ENCODE measurements at regions not wholly inside any gene's neighbourhood (a gene's known extent, or its start where the extent isn't known, plus 50 kb on each side); places are given as distances from the start of the nearest gene placed in this dataset.
"Not testable (repeated sequence)": the region's sequence is repeated elsewhere in the genome, so short reads cannot be mapped to it uniquely, and the experiment has no call there.

DNA sequence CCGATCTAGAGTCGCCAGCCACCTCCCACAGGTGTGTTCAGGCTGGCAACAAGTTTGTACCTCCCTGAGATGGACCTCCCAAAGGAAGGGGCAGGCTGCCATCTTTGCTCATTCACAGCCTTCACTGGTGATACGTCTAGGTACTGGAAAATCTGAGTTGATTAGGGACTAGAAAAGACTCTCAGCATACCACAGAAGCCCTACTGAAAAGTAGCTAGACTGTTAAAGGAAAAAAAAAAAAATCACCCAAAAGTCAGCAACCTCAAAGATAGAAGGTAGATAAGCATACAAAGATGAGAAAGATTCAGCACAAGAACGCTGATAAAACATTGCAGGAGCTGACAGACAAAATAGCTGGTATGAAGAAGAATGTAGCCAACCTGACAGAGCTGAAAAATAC lies 128.6 kb upstream of the WDR75 start:
- no peak for DNase-seq

DNA sequence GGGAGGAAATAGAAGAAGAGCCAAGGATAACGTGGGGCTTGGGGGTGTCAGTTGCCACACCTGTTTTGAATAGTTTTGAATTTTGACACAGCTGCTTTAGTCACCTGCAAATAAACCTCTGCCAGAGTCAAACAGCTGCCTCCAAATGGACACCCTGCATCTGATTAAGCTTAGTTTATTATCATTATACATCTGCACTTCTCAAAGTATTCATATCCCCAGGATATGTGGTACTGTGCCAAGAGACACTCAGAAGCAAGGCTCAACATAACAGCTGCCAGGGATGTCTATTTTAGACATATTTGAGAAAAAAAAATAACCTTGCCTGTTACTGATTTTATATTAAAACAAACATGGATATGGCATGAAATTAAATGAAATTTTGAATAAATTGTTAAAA lies 122.5 kb upstream of the WDR75 start:
- DNase-seq, result no peak

DNA sequence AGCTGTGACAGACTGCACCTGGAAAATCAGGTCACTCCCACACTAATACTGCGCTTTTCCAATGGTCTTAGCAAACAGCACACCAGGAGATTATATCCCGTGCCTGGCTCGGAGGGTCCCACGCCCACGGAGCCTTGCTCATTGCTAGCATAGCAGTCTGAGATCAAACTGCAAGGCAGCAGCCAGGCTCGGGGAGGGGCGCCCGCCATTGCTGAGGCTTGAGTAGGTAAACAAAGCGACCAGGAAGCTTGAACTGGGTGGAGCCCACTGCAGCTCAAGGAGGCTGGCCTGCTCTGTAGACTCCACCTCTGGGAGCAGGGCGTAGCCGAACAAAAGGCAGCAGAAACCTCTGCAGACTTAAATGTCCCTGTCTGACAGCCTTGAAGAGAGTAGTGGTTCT lies 121.8 kb upstream of the WDR75 start:
- DNase-seq, result not testable (repeated sequence)

DNA sequence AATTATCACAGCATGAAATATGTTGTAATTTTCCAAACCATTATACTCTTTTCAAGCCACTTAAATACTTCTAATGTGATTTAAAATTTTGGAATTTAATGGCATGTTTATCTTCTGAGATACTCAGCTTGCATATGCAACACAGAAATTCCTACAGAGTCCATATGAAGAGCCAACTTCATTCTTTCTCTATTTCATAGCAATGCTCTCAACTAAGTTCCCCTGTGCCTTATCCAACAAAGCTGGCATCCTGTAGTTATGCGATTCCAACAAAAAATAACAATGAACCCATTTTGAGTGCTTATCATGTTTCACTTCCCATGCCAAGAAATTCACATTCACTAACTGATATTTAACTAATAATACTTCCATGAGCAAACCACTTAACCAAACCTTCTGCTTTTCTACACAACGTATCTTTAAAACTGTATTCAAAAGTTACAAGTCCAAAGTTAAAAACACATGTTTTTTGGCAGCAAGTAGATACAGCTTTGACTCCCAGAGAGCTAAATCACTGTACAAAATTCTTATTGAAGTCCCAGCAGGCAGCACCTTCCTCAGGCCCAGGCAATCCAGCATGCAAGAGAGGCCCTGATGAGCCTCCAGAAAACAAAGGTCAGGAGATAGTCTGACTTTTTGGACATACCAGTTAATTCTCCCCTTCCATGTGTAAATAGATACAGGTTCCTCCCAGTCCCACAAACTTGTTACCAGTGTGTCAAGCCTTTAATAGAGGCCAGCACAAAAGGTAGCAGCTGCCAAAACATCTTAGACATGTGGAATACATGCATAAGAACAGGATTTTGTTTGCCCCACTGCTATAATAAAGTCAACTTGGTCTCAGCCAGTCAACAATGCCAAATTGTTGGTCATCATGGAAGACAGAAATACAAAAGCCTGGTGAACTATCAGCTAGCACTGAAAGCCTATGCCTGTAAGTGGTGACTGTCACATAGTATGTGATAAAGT lies 113.1 kb upstream of the WDR75 start:
- DNase-seq, result no peak

DNA sequence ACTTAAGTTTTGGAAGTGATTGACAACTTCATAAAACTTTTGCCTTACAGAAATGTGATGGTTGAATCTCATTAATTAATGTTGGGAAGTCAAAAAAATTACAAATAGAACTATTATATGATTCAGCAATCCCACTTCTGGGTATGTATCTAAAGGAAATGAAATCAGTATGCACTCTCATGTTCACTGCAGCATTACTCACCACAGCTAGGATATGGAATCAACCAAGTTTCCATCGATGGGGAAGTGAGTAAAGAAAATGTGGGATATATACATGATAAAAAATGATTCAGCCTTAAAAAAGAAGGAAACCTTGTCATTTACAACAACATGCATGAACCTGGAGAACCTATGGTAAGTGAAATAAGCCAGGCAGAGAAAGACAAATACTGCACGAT lies 112.4 kb upstream of the WDR75 start:
- DNase-seq, result no peak

DNA sequence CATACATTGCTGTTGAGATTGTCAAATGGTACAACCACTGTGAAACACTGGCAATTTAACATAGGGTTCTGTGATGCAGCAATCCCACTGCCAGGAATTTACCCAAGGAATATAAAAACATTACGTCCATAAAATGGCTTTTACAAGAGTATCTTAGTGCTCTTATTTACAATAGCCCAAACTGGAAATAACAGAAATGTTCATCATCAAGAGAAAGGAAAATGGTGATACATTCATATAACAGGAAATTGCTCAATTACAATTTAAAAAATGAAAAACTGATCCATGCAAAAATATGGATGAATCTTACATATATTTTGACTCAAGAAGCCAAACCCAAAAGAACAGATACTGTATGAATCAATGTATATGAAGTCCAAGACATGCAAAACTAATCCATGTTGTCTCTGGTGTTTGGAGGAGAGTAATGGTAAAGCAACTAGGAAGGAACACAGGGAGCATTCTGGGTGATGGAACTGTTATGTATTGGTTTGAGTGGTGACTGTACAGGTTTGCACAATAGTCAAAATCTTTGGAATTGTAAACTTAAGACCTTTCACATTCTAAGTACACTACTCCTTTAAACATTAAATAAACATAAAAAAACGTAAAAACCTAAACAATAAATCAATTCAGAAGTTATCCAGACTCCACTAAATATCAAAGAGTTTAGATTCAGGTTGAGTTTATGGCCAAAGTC lies 104.8 kb upstream of the WDR75 start:
- DNase-seq, result no peak

DNA sequence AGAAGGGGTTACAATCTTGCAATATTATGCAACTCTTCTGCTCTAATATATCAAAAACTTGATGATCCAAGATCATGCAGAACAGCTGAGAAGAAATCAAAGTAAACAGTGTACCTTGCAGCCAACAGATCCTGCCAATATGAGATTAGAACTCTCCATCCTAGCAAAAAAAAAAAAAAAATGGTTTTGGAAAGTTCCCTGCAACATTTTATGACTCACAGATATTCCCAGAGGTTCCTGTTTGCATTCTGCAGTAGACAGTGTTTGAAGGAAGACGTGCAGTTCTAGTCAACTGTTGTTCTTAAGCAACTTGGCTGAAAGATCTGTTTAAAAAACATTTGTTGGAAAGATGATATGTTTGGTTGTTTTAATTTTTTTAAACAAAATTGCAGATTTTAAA lies 103.6 kb upstream of the WDR75 start:
- DNase-seq, result no peak

DNA sequence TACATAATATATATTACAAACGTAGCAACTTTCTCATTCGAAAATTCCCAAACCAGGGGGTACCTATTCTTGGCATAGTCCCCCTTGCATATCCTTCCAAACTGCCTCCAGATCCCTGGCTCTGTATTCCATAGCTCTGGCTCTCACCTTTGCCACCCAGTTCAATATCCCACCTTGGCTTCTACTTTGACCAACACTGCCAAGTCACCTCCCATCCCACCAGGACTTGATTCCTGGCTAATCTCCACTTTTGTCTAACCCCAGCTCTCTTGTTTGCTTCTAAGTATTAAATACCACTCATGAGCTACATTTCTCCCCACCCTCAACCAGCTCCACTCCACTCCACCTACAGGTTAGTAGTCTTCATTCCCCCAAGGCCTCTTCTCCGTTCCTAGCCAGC lies 103.2 kb upstream of the WDR75 start:
- no peak for DNase-seq

DNA sequence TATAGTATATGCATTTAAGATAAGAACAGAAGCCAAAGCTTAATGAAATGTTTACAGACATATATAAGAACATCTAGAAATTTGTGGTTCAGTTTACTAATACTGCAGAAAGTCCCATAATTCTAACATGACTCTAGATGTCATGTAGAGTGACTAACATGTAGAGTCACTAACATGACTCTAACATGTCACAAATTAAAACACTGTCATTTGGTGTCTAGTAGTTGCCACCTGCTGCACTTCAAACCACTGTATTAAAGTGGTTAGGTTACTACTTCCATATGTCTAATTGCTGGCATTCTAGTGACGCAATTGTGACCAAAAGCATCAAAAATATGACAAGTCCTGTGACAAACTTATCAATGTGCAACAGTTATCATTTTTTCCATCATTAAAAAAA lies 100.2 kb upstream of the WDR75 start:
- DNase-seq, result no peak

DNA sequence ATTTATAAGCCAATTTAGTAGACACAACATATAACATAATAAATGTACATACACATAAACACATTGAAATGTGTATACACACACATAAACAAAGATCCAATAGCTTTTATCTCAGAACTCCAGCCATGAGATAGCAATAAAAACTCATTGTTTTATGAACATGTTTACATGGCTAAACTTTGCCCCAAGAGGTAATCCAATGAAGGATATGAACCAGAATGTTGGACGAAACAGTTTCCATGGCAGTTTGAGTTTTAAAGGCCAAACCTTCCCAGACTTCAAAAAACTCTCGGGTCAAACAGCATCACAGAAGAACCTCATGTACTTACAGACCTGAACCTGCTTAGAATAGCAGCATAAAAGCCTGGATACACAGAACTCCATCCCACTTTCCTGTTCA lies 97.2 kb upstream of the WDR75 start:
- no peak for DNase-seq

DNA sequence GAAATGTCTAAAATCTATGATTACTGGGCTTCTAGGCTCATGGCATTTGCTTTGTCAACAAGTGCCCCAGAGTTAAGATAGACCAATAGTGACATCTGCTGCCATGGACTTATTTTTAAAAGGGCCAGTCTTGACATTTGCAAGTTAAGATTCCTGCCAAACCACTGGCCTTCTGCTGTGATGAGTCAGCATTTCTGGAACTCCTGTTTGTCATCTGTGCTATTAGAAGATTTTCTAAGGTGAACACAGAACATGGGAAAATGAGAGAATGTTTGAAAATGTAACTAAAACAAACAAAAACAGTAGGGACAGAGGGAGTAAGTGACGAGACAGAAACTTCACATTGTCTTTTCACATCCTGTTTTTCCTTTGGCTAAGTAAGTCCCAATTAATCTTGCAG lies 93.7 kb upstream of the WDR75 start:
- DNase-seq, result no peak

DNA sequence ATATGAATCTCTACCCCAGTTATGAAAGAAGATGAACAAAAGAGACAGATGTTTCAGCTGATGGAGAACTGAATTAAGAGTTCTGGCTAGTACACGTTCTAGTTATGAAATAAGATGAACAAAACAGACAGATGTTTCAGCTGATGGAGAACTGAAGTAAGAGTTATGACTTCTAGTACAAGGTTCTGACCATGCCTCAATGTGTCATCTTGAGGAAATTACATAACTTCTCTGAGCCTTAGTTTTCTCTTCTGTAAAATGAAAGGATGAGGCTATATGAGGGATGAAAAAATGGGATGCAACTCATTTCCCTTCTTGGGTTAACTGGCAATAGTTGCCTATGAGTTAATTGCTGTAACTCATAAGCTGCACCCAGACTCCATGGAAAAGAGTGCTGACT lies 92.9 kb upstream of the WDR75 start:
- no peak for DNase-seq

DNA sequence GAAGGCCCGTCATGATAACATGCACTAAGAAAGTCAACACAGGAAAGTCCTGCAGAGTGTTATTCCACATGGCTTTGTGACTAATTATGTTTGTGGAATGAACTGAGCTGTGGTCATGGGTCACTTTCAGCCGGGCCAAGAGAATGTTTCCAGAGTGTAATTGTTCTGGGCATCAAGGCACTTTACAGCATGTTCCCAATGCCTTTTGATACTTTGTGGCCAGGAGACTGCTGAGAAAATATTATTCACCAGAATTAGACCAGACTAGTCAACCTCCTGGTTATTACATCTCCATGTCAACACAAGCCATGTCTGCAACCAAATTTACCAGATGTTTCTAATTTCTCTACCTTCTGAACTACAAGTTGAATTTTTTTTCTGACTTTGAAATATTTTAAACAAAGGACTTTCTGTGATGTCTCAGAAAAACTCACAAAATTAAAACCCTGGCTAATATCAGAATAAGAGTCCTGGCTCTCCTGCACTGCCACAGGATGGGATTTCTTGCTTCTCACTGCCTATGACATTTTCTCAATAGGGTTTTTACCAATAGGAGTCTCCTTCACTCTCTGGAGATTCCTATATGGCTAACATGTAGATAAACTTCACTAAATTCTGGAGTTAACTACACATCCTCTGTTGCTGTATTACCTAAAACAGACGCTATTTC lies 90.6 kb upstream of the WDR75 start:
- no peak for DNase-seq

DNA sequence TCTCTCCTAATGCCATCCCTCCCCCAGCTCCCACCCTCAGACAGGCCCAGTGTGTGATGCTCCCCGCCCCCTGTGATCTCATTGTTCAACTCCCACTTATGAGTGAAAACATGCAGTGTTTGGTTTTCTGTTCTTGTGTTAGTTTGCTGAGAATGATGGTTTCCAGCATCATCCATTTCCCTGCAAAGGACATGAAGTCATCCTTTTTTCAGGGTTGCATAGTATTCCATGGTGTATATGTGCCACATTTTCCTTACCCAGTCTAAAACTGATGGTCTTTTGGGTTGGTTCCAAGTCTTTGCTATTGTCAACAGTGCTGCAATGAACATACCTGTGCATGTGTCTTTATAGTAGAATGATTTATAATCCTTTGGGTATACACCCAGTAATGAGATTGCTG lies 89.3 kb upstream of the WDR75 start:
- DNase-seq, result not testable (repeated sequence)

DNA sequence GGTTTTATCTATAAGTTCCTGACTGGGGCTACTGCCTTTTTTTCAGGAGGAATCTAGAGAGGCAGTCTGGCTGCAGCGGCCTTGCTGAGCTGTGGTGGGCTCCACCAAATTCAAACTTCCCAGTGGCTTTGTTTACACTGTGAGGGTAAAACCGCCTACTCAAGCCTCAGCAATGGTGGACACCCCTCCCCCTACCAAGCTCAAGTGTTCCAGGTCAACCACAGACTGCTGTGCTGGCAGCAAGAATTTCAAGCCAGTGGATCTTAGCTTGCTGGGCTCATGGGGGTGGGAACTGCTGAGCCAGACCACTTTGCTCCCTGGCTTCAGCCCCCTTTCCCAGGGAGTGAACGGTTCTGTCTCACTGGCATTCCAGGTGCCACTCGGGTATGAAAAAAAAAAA lies 83.9 kb upstream of the WDR75 start:
- not testable (repeated sequence) for DNase-seq

DNA sequence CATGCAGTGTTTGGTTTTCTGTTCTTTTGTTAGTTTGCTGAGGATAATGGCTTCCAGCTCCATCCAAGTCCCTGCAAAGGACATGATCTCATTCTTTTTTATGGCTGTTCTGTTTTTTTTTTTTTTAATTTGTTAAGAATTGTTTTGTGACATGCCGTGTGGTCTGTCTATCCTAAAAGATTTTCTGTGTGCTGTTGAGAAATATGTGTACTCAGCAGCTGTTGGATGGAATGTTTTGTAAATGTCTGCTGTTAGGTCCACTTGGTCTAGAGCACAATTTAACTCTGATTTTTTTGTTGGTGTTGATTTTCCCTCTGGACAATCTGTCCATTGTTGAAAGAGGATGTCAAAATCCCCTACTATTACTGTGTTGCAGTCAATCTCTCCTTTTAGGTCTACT lies 80.4 kb upstream of the WDR75 start:
- DNase-seq, result no peak

DNA sequence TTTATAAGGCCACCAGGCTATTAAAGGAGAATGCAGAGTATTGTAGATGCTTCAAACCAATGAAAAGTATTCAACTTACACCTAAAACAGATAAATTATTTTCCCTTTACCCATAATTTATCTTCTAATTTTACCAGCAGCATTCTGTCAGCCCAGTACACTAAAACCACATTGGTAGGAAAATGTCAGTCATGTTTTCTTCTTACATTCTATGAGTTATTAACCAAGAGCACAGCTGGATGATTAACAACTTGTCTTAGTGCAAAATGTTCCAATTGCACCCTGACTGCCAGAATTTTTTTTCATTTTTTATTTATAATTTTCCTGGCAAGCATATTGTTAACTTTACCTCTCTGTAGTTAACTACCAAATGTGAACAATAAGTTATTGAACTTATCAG lies 79.0 kb upstream of the WDR75 start:
- no peak for DNase-seq

DNA sequence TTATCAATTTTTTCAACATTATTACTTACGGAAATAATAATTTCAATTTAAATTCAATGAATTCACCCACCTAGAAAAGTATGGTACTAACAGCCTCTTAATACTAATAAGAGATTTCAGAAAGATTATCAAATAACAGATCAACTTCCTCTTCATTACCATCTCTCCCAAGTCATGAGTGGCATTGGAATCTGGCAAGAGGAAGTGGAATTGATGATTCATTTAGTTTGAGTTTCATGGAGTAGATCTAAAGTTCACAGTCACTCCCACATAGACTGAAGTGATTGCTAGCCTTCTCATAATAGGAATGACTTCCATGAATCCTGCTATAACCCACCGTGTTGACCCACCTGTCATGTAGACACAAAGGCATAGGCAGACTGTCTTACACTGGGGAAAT lies 77.7 kb upstream of the WDR75 start:
- no peak for DNase-seq

DNA sequence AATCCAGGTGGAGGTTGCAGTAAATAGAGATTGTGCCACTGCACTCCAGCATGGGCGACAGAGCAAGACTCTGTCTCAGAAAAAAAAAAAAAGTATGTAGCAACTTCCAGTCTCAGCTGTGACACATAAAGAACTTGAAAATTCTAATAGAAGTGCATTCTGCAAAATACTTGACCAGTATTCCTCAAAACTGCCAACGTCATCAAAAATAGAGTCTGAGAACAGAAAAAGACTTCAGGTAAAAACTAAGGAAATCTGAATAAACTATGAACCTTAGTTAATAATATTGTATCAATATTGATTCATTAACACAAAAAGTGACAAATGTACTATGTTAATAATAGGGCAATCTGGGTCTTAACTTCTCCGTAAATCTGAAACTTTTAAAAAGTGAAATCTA lies 76.7 kb upstream of the WDR75 start:
- DNase-seq, result no peak

DNA sequence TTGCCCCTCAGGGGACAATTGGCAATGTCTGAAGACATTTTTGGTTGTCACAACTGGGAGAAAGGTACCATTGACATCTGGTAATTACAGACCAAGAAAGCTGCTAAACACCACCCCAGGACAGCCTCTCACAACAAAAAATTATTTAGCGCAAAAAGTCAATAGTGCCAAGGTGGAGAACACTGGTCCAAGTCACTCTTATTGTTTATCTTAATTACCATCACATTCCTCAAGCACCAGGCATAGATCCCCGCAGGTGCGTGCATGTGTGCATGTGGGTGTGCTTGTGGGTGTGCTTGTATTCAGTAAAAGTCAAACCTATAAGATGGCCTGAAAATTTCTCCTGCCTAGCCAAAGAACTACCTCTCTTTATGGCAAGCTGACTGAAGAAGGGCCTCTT lies 74.9 kb upstream of the WDR75 start:
- no peak for DNase-seq

DNA sequence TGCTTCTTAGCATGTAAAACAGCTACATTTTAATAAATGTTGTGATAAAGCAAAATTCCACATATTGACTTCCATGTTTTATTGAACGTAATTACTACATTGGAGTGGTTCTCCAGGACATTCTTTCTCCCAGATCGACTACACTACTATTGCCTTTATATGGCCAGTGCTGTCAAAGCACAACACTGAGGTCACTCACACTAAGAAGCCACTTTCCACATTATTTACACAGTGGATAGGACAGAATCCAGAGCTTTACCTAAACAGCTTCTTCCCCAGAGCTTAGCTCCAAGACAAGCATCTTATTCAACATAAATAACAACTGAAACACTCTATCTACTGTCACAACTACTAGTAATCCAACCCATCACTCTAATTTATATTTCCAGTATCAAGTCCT lies 73.9 kb upstream of the WDR75 start:
- no peak for DNase-seq

DNA sequence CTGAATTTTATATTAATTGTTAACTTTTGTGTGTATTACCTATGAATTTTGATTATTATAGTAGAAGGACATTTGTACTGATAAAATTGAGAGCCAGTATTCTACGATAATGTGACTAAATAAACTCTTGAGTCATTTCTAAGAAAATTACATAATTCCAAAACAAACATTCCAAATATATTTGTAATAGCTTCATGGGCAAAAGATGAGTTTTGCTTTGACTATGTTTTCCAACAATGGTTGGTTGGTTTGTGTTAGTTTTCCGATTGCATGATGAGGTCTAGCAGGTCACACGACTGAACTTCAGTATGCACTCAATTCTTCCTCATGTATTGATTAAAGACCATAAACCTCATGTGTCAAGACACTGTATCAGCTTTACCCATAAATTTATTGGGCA lies 71.7 kb upstream of the WDR75 start:
- DNase-seq, result no peak

DNA sequence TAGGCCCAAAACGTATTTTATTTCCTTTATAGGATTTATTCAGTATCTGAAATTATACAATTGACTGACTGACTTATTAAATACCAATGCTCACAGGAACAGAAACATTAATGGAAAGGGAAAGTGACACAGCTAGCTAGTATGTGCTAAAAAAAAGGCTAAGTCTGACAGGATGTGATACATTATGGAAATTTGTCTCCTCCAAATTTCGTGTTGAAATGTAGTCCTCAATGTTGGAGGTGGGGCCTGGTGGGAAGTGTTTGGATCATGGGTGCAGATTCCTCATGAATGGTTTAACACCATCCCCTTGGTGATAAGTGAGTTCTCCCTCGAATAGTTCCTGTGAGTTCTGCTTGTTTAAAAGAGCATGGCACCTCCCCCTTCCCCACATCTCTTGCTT lies 70.6 kb upstream of the WDR75 start:
- DNase-seq, result no peak

DNA sequence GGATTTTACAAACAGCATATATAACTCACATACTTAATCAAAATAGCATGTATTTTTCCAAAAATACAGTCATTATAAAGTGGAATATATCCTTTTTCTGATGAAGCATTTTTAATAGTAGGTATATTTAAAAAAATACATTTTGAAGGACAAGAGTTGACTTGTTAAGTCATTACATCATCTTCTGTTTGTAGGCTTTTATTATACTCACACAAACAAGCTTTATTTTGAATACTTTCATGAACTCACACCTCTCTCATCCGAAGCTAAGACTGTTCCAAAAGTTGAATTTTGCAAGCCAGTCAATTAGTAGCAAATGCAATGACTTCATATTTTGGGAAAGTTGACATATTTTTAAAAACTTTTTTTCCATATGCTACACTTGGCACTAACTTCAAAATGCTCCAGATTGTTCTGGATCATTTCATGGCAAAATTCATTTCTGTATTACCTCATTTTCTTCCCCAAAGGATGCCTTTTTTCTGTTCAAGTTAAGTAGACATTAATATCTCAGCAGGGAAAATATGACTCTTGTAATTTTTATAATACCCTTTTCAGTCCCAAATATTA lies 68.5 kb upstream of the WDR75 start:
- no peak for DNase-seq
